NCI-H345 treated with DMSO at 0.1 percent for 48 hours (cell line): ENCODE measurements at regions not wholly inside any gene's neighbourhood (a gene's known extent, or its start where the extent isn't known, plus 50 kb on each side); places are given as distances from the start of the nearest gene placed in this dataset.
"Not testable (repeated sequence)": the region's sequence is repeated elsewhere in the genome, so short reads cannot be mapped to it uniquely, and the experiment has no call there.

Experiments used
- DNase-seq: peaks from one replicate; lab custom pipeline; 2025; ENCODE audit not compliant: unreplicated experiment; lab: John Stamatoyannopoulos, UW

GRCh38 chr6:14386263-14386662 is 268.7 kb downstream of the CD83 start:
- DNase-seq = no peak

GRCh38 chr6:14386668-14387067 is 269.1 kb downstream of the CD83 start:
- DNase-seq = no peak

- no peak for DNase-seq
Measured at GRCh38 chr6:14388371-14388770, 270.8 kb downstream of the CD83 start.

GRCh38 chr6:14389776-14390175 is 272.2 kb downstream of the CD83 start:
- not testable (repeated sequence) for DNase-seq

- no peak for DNase-seq
Measured at GRCh38 chr6:14390805-14391204, 273.2 kb downstream of the CD83 start.

- DNase-seq = no peak
Measured at GRCh38 chr6:14393910-14394309, 276.3 kb downstream of the CD83 start.

- no peak for DNase-seq
Measured at GRCh38 chr6:14396392-14396791, 278.8 kb downstream of the CD83 start.

- no peak for DNase-seq
Measured at GRCh38 chr6:14396826-14397517, 279.4 kb downstream of the CD83 start.

GRCh38 chr6:14397518-14397901 is 279.9 kb downstream of the CD83 start:
- DNase-seq = no peak

GRCh38 chr6:14398953-14399352 is 281.4 kb downstream of the CD83 start:
- DNase-seq = no peak

- DNase-seq = no peak
Measured at GRCh38 chr6:14399635-14400034, 282.1 kb downstream of the CD83 start.

GRCh38 chr6:14401246-14401645 is 283.7 kb downstream of the CD83 start:
- DNase-seq = no peak

- DNase-seq = no peak
Measured at GRCh38 chr6:14406614-14407331, 289.2 kb downstream of the CD83 start.

- no peak for DNase-seq
Measured at GRCh38 chr6:14408446-14408845, 290.9 kb downstream of the CD83 start.

GRCh38 chr6:14412026-14412425 is 294.5 kb downstream of the CD83 start:
- DNase-seq = no peak

- no peak for DNase-seq
Measured at GRCh38 chr6:14415452-14415851, 297.9 kb downstream of the CD83 start.

- no peak for DNase-seq
Measured at GRCh38 chr6:14417377-14417776, 299.8 kb downstream of the CD83 start.

GRCh38 chr6:14419224-14419623 is 301.7 kb downstream of the CD83 start:
- not testable (repeated sequence) for DNase-seq

GRCh38 chr6:14422061-14422460 is 304.5 kb downstream of the CD83 start:
- no peak for DNase-seq

- DNase-seq = no peak
Measured at GRCh38 chr6:14422917-14423316, 305.3 kb downstream of the CD83 start.

- no peak for DNase-seq
Measured at GRCh38 chr6:14423330-14423729, 305.8 kb downstream of the CD83 start.

GRCh38 chr6:14423955-14424354 is 306.4 kb downstream of the CD83 start:
- DNase-seq = no peak

- DNase-seq = no peak
Measured at GRCh38 chr6:14425805-14426204, 308.2 kb downstream of the CD83 start.
